ENCODE measurements at regions not wholly inside any gene's neighbourhood (a gene's known extent, or its start where the extent isn't known, plus 50 kb on each side); places are given as distances from the start of the nearest gene placed in this dataset.
A peak's percentile ranks its signal among the peaks of the same experiment; 100 is the strongest.

DNA sequence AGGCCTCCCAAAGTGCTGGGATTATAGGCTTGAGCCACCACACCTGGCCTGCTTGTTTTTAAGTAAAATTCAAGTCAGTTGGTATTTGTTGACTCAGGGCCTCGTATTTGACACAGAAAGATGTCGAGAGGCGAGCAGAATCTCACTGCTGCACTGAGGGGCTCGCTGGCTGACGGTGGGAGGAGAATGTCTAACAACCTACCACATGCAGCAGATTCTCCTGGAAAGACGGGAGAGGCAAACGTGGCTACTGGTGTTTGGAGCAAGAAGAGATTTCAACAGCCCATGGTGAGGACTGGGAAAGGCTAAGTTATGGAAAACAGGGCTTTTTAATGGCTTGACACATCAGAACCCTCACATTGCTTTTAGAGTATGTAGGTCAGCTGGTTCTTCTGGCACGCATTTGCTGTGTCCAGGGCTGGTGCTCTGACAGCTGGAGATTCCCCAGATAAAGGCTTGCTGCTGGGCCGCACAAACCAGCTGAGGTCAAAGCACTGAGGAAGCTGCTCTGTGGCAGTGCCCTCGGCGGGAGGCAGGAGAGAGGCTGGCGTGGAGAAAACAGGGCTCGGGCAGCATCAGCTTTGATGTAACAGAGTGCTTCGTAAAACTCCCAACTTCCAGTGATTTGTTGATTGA is 84.2 kb upstream of the FRMD1 start:
- no peak overlapping the region for H3K4me3 ChIP-seq (ENCODE audit: low read depth, low read length)
- no peak for DNase-seq (ENCODE audit: low read depth)

DNA sequence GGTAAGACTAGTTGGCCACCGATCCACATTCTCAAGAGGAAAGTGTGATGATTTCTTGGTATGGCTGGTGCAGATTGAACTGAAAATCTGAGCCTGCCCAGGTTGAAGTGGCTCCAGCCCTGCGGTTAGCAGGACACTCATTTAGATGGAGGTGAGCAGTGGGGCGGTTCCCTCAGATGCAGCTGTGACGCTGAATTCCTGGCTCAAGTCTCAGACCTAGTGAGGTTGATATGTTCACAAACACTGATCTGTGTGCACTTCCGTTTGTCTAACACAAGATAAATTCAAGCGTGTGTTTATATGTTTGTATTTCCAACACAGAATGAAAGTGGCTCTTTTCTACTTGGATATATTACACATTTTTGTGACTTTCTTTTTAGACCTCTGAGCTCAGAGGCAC is 83.4 kb upstream of the FRMD1 start:
- no peak for DNase-seq (ENCODE audit: low read depth)
- H3K4me3 ChIP-seq (ENCODE audit: low read depth, low read length) = no peak overlapping the region

DNA sequence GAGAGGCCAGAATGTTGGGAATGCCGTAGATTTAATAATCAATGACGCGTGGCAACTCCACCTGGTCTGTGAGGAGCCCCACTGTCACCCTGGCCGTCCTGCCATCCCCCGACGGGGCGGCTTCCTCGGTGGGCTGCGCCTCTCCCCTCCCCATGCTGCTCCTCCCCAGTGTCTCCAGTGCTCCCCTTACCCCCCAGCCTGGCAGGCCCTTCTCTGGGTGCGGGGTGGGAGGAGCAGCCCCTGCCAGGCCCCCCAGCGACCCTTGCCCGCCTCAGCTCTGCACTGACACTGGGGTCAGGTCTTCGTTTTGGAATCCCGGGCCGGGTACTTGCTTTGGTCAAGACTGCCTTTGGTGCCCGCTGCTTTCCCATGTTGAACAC is 82.3 kb upstream of the FRMD1 start:
- H3K4me3 ChIP-seq (ENCODE audit: low read depth, low read length) = no peak overlapping the region
- DNase-seq (ENCODE audit: low read depth) = no peak

DNA sequence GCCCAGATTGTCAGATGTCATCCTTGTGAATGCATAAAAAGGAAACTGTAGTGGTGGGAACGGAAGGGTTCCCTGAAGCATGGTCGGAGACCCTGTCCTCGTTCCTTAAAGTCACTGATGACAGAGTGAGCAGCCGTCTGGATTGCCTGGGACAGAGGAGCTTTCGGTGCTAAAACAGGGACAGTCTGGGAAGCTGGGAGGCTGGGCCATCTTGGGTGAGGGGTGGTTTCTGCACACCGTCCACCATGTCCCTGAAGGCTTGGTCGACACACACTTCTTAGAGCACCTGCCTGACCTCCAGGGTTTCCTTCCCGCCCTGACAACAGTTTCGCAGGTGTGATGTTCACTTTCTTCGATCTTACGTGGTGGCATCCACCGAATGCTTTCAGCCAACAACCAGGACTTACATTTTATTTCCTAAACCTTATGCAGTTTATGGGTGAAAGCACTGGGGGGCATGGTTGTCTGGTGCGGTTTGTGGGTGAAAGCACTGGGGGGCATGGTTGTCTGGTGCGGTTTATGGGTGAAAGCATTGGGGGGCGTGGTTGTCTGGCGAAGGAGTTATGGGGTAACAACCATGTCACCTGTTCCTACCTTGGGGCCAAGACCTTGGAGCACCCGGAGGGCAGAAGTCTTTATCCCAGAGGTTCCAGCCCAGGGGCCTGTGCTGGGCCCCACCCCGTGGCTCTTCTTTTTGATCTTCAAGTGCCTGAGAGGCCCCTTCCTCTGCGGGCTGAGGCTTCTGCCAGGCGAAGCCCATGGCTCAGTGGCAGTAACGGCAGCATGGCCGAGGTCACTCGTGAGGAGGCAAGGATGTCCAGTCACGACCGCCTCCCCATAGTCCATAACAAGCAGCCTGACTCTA is 81.7 kb upstream of the FRMD1 start:
- no peak for DNase-seq (ENCODE audit: low read depth)
- no peak overlapping the region for H3K4me3 ChIP-seq (ENCODE audit: low read depth, low read length)

DNA sequence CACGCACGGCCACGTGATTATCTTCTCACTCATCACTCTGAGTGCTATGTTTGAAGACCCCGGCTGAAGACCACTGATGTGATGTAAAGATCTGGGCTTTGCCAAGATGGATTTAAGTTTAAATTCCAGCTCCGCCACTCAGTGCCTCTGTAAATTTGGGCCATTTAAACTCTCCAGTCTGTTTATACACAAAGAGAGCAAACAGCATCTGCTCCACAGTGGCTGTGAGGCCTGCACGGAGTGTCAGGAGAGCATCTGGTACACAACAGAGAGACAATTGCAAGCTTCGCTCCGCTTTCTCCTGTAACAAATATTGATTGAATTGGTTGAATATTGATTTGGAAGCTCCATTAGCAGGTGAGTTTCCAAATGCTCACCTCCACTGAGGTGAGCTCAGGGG is 80.5 kb upstream of the FRMD1 start:
- DNase-seq (ENCODE audit: low read depth) = no peak

DNA sequence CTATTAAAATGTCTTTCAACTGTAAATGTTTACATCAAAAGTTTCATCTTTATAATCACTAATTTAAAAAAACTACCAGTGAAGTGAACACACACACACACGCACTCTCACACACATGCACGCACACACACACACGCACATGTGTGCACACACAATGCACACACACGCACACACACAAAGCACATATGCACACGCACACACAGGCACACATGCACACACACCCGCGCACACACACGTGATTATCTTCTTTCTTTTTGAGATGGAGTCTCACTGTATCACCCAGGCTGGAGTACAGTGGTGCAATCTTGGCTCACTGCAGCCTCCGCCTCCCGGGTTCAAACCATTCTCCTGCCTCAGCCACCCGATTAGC is 80.0 kb upstream of the FRMD1 start:
- no peak for DNase-seq (ENCODE audit: low read depth)
- H3K4me3 ChIP-seq (ENCODE audit: low read depth, low read length) = no peak overlapping the region

More for the DNA sequence above, 80.5 kb upstream of the FRMD1 start:
- H3K4me3 ChIP-seq (ENCODE audit: low read depth, low read length) = no peak overlapping the region

DNA sequence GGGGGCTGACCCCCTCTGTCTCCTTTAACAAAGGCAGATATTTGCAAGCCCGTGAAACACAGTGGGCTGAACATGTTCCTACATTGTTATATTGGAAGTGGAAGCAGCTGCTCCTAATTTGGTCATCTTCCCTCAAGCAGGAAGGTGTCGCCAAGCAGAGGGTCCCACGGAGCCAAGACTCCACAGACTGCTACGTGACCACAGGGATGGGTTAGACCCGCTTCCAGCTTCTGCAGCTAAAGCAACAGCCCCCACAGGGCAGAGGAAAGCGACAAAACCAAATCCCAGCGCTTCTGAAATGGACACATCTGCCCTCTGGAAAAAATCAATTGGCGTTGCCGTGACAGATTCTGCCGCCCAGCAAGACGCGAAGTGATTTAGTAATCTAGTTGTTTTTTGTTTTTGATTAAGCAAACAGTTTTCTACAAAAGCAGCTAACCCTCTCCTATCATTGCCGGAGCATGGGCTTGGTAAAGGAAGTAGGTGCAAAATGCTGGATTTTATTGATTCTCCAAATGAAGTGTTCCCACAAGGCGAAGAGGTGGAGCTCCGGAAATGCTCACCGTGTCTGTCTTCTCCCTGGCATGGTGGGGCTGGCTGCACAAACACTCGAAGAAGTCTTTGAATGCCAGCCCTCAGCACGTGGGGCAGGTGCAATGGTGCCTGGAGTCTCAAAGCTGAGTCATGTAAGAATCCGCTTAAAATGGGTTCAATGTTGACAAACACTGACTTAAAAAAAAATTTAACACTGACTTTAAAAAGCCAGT is 79.4 kb upstream of the FRMD1 start:
- H3K4me3 ChIP-seq (ENCODE audit: low read depth, low read length) = no peak overlapping the region
- DNase-seq (ENCODE audit: low read depth) = no peak

DNA sequence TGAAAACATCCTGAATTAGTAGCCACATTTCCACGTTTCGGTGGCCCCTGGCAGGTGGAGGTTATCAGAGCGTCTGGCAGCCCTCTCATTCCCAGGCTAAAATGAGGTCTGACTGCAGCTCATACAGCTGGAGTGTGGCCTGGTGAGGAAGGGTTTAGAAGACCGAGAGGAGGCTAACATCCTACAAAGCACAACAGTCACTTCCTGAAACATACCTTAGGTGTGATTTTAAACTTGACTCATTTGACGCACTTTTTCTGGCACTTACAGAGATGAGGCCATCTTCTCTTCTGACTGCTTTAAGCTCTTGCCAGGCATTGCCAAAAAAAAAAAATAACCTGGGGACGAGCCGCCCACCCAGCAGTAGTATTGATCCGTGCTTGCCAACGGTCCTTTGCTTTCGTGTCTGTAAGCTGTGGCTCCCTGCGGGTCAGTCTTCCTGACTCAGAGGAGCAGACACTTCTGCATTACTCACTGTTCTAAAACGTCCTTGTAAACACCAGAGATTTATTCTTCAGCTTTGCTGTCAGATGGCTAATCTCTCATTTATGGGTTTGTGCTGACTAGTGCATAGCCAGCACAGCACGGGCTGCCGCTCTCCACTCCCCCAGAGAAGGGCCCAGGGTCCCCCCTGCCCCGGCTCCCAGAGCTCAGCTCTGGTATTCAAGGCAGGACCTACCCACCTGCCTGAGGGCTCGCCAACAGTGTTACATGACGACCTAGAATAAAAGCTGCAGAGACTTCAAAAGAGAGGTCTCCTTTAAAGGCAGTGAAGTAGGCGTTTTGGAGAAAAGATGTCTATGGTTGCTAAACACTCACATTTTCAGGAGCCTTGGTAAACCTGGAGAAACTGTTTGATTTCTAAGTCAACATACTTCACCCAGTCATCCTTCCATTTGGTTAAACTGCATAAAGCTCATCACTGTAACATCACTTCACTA is 78.5 kb upstream of the FRMD1 start:
- peak; percentile 67 for DNase-seq (ENCODE audit: low read depth)

DNA sequence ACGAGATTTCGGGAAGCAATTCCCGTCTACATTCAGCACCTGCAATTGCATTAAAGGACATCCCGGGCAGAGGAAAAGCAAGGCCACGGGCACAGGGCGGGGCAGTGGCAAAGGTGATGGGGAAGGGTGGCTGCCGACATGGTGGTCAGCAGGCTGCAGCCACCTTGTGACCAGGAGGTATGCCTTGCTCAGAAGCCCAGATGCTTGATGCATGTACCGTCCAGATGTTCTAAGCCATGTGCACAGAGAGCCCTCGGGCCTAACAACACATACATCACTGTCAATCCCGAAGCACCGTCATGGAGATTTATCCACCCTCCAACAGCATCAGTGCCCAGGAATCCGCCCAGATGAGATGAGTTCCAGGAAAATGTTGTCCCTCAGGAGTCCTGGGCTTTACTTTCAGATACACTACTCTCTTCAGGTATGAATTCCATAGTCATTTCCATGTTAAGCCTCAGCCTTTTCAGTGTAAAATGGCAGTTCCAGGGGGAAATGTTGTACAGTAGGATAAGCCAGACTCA is 77.8 kb upstream of the FRMD1 start:
- no peak for DNase-seq (ENCODE audit: low read depth)
- H3K4me3 ChIP-seq (ENCODE audit: low read depth, low read length) = no peak overlapping the region

More for the DNA sequence above, 78.5 kb upstream of the FRMD1 start:
- no peak overlapping the region for H3K4me3 ChIP-seq (ENCODE audit: low read depth, low read length)

DNA sequence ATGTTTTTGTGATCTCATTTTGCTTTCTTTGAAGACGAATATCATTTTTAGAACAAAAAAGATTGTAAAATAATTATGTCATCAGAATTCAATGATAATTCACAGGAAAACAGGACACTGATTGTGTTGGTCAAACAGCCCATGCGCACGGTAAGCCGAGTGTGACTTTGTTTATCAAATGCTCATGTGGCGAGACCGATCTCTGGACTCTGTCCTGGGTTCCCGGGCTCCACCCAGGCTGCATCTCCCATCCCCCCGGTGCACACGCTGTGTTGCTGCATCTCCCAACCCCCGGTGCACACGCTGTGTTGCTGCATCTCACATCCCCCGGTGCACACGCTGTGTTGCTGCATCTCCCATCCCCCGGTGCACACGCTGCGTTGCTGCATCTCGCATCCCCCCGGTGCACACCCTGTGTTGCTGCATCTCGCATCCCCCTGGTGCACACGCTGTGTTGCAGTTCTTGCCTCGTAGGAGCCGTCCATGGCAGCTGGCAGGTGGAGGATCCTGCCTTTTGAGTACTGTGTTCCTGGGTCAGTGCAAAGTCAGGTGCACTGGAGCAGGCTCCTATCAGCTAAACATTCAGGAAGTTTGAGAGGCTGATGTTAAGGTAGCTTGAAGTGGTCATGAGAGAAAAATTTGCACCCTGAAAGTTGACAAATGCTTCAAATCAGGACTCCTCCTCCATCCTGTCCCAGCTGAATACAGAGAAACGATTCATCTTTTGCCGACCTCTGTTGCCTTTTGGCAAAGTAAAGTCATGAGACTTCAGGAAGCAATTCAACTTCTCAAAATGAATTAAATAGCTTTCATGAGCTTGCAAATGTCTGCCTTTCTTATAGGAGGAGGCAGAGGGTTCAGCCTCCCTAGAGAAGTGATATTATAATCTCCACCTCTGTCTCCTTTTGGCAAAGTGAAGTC is 77.1 kb upstream of the FRMD1 start:
- no peak for DNase-seq (ENCODE audit: low read depth)
- no peak overlapping the region for H3K4me3 ChIP-seq (ENCODE audit: low read depth, low read length)

DNA sequence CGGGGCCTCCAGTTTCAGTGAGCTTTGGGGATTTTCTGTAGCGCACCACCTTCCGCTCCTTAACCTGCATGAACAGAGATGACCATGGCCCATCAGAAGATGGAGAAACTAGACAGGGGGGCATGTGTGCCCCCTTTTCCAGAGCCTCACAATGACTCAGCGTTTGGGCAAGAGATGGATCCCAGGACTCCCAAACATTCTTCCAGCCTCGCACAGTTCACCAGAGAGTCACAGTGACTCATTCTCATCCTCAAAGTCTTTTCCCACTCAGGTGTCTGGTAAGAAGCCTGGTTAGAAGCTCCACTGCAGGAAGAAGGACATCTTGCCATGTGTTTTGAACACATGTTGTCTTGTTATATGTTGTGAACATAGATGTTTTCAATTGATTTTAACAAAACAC is 76.2 kb upstream of the FRMD1 start:
- DNase-seq (ENCODE audit: low read depth) = no peak
- no peak overlapping the region for H3K4me3 ChIP-seq (ENCODE audit: low read depth, low read length)

DNA sequence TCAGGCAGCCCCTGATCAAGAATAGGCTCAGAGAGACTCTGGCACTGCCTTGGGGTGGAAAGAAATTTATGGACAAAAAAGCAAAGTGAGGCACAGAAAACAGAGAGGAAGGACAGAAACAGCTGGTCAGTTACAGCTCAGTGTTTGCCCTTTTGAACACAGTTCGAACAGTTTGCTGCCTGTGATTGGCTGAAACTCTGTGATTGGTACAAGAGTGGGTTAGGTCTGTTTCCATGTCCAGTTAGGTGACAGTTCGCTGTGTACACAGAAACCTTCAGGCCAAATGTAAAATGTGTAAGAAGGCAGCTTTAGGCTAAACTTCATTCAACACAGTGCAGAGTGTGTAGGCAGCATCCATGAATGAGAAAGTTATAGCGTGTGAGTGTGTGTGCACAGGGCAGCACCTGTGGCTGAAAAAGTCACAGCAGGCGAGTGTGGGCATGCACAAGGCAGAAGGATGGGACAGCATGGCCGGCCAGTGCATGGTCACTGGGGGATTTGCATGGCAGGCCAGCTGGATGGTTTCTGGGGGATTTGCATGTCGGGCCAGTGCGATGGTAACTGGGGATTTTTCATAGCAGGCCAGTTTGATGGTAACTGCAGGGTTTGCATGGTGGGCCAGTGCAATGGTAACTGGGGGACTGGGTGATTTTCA is 75.4 kb upstream of the FRMD1 start:
- no peak overlapping the region for H3K4me3 ChIP-seq (ENCODE audit: low read depth, low read length)
- no peak for DNase-seq (ENCODE audit: low read depth)

DNA sequence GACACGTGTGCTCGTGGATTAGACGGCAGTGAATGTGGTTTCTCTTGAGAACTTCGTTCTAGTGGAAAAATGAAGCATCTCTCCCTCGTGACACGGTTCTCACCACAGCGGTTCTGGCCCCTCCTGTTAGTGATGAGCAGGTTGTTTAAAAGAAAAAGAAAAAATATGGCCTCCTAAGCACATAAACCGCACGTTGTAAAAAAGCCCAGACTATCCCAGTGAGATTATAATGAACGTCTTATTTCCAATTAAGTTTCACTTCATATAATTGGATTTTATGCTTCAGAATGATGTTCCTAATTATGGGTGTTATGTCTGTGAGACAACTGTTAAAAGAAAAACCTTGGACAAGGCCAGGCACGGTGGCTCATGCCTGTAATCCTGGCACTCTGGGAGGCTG is 74.5 kb upstream of the FRMD1 start:
- DNase-seq (ENCODE audit: low read depth) = no peak
- no peak overlapping the region for H3K4me3 ChIP-seq (ENCODE audit: low read depth, low read length)

DNA sequence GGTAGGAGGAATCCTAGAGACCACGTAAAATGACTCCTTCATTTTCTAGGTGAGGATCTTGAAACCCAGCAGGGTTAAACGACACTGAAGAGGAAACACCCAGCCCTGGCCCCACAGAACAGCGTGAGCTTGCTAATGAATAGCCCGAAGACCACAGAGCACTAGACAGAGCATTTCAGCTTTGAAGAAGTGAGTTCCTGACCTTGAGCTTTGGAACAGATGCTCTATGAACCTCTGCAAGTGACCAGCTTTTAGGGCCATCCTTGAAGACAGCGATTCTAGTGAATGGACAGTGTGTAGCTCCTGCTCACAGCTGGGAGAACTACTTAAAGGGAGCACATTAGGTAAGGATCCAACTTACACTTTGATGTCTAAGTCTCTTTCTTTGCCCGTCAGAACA is 74.0 kb upstream of the FRMD1 start:
- no peak for DNase-seq (ENCODE audit: low read depth)

DNA sequence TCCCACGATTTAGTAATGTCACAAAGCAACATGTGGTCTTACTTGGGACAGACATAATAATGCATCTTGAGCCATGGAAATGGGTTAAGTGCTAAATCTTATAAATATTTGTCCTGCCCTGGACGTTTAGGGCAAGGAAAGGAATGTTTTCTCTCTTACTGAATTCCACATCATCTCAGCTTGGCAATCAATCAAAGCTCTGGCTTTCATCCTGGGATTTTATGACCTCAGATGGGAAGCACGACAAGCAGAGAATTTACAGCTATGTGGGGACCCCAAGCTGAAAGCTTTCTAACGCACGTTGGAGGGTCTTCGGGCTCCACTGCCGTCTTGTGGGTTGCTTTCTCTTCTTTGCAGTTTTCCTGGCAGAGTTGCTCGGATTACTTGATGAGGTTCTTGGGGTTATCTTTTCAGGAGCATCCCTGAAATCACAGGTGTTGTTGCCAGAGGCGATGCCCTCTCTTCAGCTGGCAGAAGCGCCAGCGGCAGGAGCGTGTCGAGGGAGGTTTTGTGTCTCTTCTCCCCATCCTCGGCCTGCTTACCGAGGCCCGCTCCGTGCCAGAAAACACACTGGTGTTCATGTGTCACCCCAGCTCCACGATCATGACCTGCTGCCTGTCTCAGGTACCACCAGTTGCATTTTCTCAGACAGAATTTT is 73.4 kb upstream of the FRMD1 start:
- no peak overlapping the region for H3K4me3 ChIP-seq (ENCODE audit: low read depth, low read length)
- no peak for DNase-seq (ENCODE audit: low read depth)

More for the DNA sequence above, 74.0 kb upstream of the FRMD1 start:
- no peak overlapping the region for H3K4me3 ChIP-seq (ENCODE audit: low read depth, low read length)

DNA sequence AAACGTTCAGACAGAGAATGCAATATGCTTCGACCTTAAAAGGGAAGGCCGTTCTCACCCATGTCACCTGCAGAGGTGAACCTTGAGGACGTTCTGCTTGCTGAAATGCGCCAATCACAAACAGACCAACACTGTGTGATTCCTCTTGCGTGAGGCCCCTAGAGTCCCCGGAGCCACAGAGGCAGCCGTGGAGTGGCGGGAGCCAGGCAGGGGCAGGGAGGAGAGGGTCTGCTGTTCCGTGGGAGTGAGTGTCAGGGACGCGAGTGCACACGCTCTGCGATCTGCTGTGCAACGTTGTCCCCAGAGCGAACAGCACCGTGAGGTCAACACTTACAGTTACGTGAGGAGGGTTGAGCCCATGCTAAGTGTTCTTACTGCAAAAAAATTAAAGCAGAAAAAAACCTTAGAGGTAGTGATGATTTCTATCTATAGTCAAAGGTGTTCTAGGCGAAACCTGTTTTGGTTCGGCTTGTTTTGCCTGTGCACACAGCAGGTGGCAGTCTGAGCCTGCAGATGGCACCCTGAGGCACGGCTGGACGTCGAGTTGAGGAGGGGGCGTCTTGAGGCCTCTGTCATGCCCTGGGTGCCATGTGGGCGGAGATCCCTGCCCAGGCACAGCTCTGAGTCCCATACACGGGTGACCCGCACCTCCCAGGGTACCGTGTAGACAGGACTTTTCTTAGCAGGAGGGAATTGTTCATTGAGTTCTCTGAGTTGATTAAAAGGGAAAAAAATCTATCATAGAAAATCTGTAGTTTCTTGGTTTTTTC is 71.7 kb upstream of the FRMD1 start:
- no peak overlapping the region for H3K4me3 ChIP-seq (ENCODE audit: low read depth, low read length)
- no peak for DNase-seq (ENCODE audit: low read depth)

DNA sequence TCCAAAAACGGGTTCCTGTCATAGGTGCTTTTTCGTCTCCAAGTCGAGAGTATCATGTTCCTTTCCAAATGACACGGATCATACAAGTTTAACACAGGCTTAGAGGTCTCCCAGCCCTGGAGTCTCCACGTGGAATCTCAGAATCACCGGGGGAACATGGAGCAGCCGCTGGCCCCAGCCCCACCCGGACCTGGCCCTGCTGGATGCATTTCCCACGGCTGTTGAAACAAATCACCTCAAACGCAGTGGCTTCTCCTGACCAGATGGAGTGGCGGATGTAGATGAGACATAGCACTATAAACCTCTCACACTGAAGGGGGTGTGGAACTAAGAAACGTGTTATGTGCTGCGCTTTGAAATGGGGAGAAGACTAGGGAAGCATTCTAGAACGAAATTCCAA is 70.0 kb upstream of the FRMD1 start:
- H3K4me3 ChIP-seq (ENCODE audit: low read depth, low read length) = no peak overlapping the region

More for the DNA sequence above, 70.0 kb upstream of the FRMD1 start:
- DNase-seq (ENCODE audit: low read depth) = no peak

Data from skeletal muscle cell (primary cell).